K562 (cell line): ENCODE measurements at regions not wholly inside any gene's neighbourhood (a gene's known extent, or its start where the extent isn't known, plus 50 kb on each side); places are given as distances from the start of the nearest gene placed in this dataset.

ENCODE experiments used
- CHD1 ChIP-seq: fragments of 200-600 bp; sonication (generic); IDR thresholded peaks from one replicate; pipeline ENCODE4 v1.6.1; 2012; ENCODE audit warnings: mild to moderate bottlenecking, moderate library complexity, low read length, inconsistent platforms
- ETV5 ChIP-seq: sonication (generic); formaldehyde crosslinking; IDR thresholded peaks from 2 replicates; pipeline ENCODE4 v1.4.0; 2020; ENCODE audit warnings: low read depth, mild to moderate bottlenecking, missing genetic modification reagents
- SIRT6 ChIP-seq: IDR thresholded peaks from one replicate; pipeline ENCODE4 v1.6.1; 2012; ENCODE audit warnings: low read depth, mild to moderate bottlenecking, control low read depth, inconsistent platforms, low read length, moderate library complexity
- TF ChIP-seq, protein P1 (sequence below): sonication (generic); formaldehyde crosslinking; IDR thresholded peaks from 2 replicates; pipeline ENCODE4 v1.8.1; 2022; ENCODE audit warnings: missing genetic modification reagents

DNA sequence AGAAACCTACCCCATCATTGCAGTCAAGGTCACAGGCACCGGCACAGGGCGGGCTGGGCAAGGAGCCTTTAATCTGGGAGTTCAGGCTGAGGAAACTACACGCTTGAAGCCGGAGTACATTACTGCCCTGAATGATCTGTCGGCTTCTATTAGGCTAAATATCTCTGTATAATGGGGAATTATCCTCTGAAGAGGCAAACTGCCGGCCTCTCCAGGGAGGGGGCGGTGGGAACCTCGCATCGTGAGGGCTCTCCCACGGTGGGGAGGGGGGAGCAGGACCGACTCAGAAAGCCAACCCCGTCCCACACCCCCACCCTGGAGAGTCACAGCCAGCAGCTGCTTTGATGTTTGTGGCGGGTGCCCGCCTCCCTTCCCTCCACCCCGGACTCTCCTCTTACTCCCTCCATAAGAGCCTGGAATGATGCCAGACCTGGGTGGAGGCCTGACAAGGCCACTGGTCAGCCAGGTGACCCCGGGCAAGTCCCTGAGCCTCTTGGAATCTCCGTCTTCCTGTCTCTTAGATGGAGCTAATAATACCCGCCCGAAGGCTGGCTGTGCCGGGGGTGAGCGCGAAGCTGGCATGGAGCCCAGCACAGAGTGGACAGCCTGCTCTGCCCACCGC, 63.4 kb upstream of the LINGO1 start:
- TF ChIP-seq ETV5 (CRISPR knock-in tag) = no peak
- TF ChIP-seq, protein P1, sequence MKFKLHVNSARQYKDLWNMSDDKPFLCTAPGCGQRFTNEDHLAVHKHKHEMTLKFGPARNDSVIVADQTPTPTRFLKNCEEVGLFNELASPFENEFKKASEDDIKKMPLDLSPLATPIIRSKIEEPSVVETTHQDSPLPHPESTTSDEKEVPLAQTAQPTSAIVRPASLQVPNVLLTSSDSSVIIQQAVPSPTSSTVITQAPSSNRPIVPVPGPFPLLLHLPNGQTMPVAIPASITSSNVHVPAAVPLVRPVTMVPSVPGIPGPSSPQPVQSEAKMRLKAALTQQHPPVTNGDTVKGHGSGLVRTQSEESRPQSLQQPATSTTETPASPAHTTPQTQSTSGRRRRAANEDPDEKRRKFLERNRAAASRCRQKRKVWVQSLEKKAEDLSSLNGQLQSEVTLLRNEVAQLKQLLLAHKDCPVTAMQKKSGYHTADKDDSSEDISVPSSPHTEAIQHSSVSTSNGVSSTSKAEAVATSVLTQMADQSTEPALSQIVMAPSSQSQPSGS (CRISPR knock-in tag) = no peak
- no peak for TF ChIP-seq CHD1
- no peak for TF ChIP-seq SIRT6
